Activated CD8-positive, alpha-beta T cell treated with anti-CD3 and anti-CD28 coated beads for 36 hours (primary cell): ENCODE measurements at regions not wholly inside any gene's neighbourhood (a gene's known extent, or its start where the extent isn't known, plus 50 kb on each side); places are given as distances from the start of the nearest gene placed in this dataset.

Experiments
- ATAC-seq: fragments of 200-7000 bp; cut with Tn5 transposase; one replicate; pipeline ENCODE4 v1.10.0; 2021; ENCODE audit warnings: mild to moderate bottlenecking, moderate library complexity
- CTCF ChIA-PET: fragments of 350-600 bp; sonication (Branson Sonifier 250); formaldehyde crosslinking; loops from one replicate; lab custom pipeline; 2021; ENCODE audit warnings: antibody characterized with exemption; lab: Charles Lee
- POLR2A ChIA-PET: fragments of 350-600 bp; sonication (Branson Sonifier 250); formaldehyde crosslinking; loops from one replicate; lab custom pipeline; 2021; ENCODE audit warnings: antibody characterized with exemption; lab: Charles Lee
- DNase-seq: peaks from one replicate; pipeline ENCODE4 v3.0.0-alpha.2; 2020
- H3K27ac Mint-ChIP-seq: one replicate; pipeline ENCODE4 v1.8.0; 2021; ENCODE audit warnings: mild to moderate bottlenecking, mixed read lengths
- H3K27me3 Mint-ChIP-seq: one replicate; pipeline ENCODE4 v1.8.0; 2021; ENCODE audit warnings: mixed read lengths
- H3K36me3 Mint-ChIP-seq: one replicate; pipeline ENCODE4 v1.8.0; 2021; ENCODE audit warnings: low read depth, mixed read lengths
- H3K4me1 Mint-ChIP-seq: one replicate; pipeline ENCODE4 v1.8.0; 2021; ENCODE audit warnings: low read depth, mixed read lengths
- H3K4me3 Mint-ChIP-seq: one replicate; pipeline ENCODE4 v1.8.0; 2021; ENCODE audit warnings: mild to moderate bottlenecking, moderate library complexity, mixed read lengths
- H3K9me3 Mint-ChIP-seq: one replicate; pipeline ENCODE4 v1.8.0; 2021; ENCODE audit warnings: mixed read lengths
- CTCF ChIP-seq: fragments of 200-600 bp; IDR thresholded peaks from one replicate; pipeline ENCODE4 v1.8.0; 2022; ENCODE audit warnings: antibody characterized with exemption, mild to moderate bottlenecking
- intact Hi-C: fragments of 100-400 bp; cut with micrococcal nuclease; formaldehyde crosslinking; loops from one replicate; pipeline ENCODE4 v1.10.0; 2022

GRCh38 chr9:108442627-108443018, 413.2 kb downstream of the ACTL7B start:
- H3K4me3 Mint-ChIP-seq: no peak overlapping the region
- H3K4me1 Mint-ChIP-seq: no peaks in the 10 kb centered on the region
- no peaks in the 10 kb centered on the region for H3K36me3 Mint-ChIP-seq
- ATAC-seq (no peak), DNase-seq (no peak)
- ChIA-PET CTCF (no interaction called here), POLR2A (no interaction called here)
- intact Hi-C loops: no loop called here
- no peaks in the 10 kb centered on the region for H3K27me3 Mint-ChIP-seq
- peaks cover 4% of the 10 kb centered on the region for H3K9me3 Mint-ChIP-seq
- no peak overlapping the region for H3K27ac Mint-ChIP-seq
- TF ChIP-seq CTCF: no peak

- ChIA-PET POLR2A (no interaction called here), CTCF (no interaction called here)
- intact Hi-C loops: no loop called here
- H3K27ac Mint-ChIP-seq: no peak overlapping the region
- H3K27me3 Mint-ChIP-seq: no peaks in the 10 kb centered on the region
- peaks cover 4% of the 10 kb centered on the region for H3K9me3 Mint-ChIP-seq
- TF ChIP-seq CTCF: no peak
- no peak overlapping the region for H3K4me3 Mint-ChIP-seq
- ATAC-seq (no peak), DNase-seq (no peak)
- H3K36me3 Mint-ChIP-seq: no peaks in the 10 kb centered on the region
- H3K4me1 Mint-ChIP-seq: no peaks in the 10 kb centered on the region
Observed at GRCh38 chr9:108441726-108442125, 414.1 kb downstream of the ACTL7B start.

- POLR2A ChIA-PET: no interaction called here
- H3K27ac Mint-ChIP-seq: no peak overlapping the region
- H3K36me3 Mint-ChIP-seq: no peaks in the 10 kb centered on the region
- TF ChIP-seq CTCF: no peak
- DNase-seq: no peak
- no peaks in the 10 kb centered on the region for H3K27me3 Mint-ChIP-seq
- CTCF ChIA-PET: no interaction called here
- no peak for ATAC-seq
- peaks cover 6% of the 10 kb centered on the region for H3K9me3 Mint-ChIP-seq
- no peak overlapping the region for H3K4me3 Mint-ChIP-seq
- intact Hi-C loops: no loop called here
- H3K4me1 Mint-ChIP-seq: no peaks in the 10 kb centered on the region
Observed at GRCh38 chr9:108441251-108441650, 414.5 kb downstream of the ACTL7B start.

GRCh38 chr9:108439947-108440346, 415.8 kb downstream of the ACTL7B start:
- Mint-ChIP-seq H3K9me3 (peaks cover 8% of the 10 kb centered on the region), H3K4me3 (no peak overlapping the region), H3K27me3 (no peaks in the 10 kb centered on the region), H3K36me3 (no peaks in the 10 kb centered on the region), H3K27ac (no peak overlapping the region), H3K4me1 (no peaks in the 10 kb centered on the region)
- DNase-seq: no peak
- ChIA-PET POLR2A (no interaction called here), CTCF (interaction anchor here (1.2 kb wide), 1 partner anchor 28 kb away, joined by 3 read pairs; no protein-coding TSS in a partner anchor)
- no peak for ATAC-seq
- no peak for TF ChIP-seq CTCF
- intact Hi-C loops: no loop called here

- DNase-seq (no peak), ATAC-seq (no peak)
- ChIA-PET CTCF (no interaction called here), POLR2A (no interaction called here)
- Mint-ChIP-seq H3K27ac (no peak overlapping the region), H3K4me1 (no peaks in the 10 kb centered on the region), H3K9me3 (peaks cover 8% of the 10 kb centered on the region), H3K4me3 (no peak overlapping the region), H3K36me3 (no peaks in the 10 kb centered on the region), H3K27me3 (no peaks in the 10 kb centered on the region)
- no peak for TF ChIP-seq CTCF
- intact Hi-C loops: no loop called here
Observed at GRCh38 chr9:108437656-108438055, 418.1 kb downstream of the ACTL7B start.
